GM18498 (cell line): ENCODE measurements at regions not wholly inside any gene's neighbourhood (a gene's known extent, or its start where the extent isn't known, plus 50 kb on each side); places are given as distances from the start of the nearest gene placed in this dataset.

ENCODE experiments used
- ATAC-seq: cut with Tn5 transposase; IDR thresholded peaks from one replicate; pipeline ENCODE4 v1.9.1; 2021; ENCODE audit warnings: mild to moderate bottlenecking, moderate library complexity; ENCODE audit not compliant: unreplicated experiment

DNA sequence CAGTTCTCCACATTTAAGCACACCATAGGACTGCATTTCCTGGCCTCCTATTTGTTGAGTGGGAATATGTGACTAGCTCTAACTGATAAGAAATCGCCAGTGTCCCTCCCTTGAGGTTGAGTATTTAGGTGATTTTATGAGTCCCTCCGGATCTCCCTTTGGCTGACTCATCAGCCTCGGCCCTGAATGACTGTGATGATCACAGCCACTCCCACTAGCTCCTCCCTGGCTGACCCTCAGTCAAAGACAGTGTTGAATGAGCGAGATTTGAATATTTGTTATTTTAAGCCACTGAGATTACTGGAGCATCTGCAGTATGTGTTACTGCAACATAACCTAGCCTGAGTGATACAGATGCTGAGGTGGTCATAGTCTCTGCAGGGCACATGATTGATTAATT lies 515.3 kb downstream of the EPHB1 start:
- ATAC-seq = no peak

DNA sequence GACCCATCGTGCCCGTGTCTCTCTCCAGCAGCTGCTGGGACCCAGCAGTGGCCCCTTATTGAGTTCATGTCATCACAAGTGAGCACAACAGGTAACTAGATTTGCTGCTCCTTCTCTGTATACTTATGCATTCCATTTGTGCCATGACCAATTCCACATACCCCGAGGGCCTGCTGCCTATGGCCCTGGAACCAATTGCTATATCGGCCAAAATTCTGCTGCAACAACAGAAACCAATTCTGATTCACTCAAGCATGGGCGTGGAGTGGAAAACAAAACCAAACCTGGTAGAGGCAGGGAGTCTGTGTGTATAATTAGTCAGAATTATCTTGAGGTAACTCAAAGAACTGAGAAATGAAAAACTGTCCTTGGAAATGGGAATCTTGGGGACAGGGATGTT lies 516.6 kb downstream of the EPHB1 start:
- ATAC-seq = no peak

DNA sequence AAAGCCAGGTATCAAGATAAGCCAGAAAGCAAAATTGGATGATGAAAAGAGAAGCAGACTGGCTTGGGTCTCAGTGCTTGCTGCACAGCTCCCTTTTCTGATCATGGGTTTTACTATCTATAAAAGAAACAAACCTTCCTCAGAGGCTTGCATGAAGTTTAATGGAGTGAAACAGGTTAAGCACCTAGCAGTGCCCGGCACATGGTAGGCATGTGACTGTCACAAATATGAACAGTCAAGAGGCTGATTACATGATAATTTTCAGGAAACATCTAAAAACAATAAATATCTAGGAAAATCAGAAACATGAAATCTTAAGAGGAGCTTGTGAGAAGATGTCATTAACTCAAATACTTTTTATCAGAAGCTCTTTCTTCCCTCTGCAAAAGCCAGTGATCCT lies 519.2 kb downstream of the EPHB1 start:
- ATAC-seq = no peak

DNA sequence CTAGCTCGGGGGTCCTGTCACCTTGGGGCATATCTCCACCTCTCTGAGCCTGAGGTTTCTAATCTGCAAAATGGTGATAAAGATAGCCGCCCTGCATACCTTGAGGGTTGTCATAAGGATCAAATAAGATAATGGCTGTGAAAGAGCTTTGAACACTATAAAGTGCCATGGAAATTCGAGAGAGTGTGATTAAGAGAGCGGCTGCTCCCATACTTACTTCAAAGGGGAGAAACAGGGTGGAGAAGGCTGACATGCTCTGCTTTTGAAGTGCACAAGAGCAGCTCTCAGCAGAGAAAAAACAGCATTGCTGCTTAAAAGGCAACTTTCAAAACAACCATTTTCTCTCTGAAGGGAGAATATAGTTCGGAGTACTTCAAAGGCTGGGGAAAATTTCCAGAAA lies 529.2 kb downstream of the EPHB1 start:
- ATAC-seq = no peak

GRCh38 chr3:135325096-135325495 lies 530.0 kb downstream of the EPHB1 start:
- no peak for ATAC-seq

DNA sequence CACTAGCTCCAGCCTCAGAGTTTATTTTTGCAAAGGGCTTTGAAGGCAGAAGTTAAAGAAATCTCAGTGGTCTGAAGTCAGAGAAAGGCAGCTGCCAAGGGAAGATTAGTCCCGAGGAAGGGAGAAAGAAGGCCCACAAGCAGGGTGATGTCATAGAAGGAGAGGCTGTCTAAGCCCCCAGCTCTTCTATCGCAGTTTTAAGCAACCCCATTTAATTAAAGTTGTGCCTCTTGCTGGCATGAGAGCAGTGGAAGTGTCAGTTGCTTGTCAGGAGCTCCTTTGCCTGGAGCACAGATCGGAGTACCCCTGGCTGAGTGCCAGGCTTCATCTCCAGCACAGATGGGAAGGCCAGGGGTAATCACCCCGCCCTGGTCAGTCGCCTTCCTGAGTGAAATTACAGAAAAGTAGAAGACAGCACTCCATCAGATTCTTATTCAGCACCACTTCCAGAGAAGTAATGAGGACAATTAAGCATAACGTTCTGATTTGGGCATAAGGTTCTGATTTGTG lies 530.7 kb downstream of the EPHB1 start:
- ATAC-seq = no peak

- ATAC-seq = no peak
Observed at GRCh38 chr3:135326851-135327250, 531.8 kb downstream of the EPHB1 start.

DNA sequence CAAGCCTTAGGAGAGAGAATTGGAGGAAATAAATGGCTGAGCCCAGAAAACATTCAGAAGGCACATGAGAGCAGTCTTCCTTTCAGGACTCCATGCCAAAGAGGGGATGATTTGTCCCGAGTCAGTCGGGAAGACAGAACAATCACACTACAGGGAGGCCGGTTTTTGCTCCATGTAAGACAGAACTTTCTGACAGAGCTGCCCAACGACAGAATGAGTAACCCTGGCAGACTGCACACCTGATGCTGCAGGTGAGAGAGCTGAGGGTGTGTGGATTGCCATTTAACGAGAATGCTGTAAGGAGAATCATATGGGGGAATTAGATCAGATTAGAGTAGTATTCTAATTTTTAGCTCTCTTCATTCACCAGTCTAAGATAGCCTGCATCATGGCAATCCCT lies 533.0 kb downstream of the EPHB1 start:
- ATAC-seq = no peak

- no peak for ATAC-seq
Observed at GRCh38 chr3:135329479-135329878, 534.4 kb downstream of the EPHB1 start.

DNA sequence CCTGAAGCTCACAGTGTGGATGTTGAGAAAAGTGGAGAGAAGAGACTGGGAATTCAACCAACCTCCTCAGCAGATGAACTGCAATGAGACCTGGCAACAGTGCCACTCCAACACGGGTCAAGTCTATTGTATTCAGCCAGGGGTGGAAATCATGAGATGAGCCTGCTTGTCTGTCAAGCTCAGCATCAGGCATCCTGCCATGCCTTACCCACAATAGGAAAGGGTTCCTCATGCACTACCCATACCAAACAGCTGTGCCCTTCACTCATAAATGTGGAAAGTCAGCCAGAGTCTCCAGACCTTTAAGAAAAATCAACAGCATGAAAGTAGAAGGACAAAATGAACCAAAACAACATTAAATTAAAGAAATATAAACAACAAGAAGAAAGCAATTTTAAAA lies 542.1 kb downstream of the EPHB1 start:
- ATAC-seq = no peak

- ATAC-seq = no peak
Observed at GRCh38 chr3:135348690-135349089, 553.6 kb downstream of the EPHB1 start.

DNA sequence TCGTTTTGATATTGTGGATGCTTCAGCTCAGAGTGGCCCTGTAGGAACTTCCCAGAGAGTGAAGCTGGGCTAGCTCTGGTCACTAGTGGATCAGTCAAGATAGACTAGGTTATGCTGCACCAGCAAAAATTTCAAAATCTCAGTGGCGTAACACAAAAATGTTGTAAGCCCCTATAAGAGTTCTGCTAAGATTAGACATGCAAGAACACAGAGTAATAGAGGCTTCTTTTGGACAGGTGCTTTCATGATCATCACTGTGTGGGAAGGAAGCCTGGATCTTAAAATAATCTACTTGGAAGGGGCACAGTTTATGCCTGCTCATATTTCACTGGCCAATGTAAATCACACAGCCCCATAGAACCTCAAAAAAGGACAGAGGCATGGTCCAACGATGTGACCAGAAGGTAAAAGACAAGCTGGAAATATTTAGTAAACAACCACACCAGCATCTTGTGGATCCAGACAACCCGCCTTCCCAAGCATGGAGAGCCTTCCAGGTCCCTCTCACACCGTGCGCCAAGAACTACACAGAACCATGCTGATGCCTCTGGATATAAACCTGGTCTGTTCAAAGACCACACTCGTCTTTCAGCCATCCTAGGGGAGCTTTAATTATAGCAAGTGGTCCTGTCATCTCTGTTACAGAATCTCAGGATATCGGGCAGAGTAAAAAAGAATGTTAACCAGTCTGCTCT lies 554.3 kb downstream of the EPHB1 start:
- ATAC-seq = no peak

DNA sequence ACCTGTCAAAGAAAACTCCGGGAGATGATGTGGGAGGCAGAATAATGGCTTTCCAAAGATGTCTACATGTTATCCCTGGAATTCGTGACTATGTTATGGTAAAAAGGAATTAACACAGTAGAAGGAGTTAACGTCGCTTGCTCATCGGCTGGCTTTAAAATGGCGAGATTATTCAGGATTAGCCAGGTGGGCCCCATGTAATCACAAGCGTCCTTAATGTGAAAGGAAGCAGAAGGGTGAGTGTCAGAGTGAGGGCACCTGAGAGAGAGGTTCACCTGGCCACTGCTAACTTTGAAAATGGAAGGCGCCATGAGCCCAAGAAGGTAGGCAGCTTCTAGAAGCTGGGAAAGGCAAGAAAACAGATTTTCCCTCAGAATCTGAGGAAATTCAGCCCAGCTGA lies 557.2 kb downstream of the EPHB1 start:
- no peak for ATAC-seq

DNA sequence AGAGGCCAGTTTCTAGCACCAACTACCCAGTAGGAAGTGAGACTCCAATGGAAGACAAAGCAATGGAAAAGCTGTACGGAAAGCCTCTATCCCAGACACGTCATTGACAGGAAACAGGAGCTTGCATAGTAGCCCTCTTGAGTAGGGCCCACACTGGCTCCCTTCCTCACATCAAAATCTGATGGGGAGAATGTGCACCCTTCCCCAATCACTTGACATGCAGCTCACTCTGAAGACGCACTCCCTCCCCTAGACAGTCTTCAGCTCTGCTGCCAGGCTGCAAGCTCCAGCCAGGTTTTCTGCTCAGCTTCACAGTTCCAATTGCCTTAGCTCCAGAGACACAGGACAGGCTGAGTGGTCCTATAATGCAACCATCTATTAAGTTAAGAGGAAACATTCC lies 567.8 kb downstream of the EPHB1 start:
- ATAC-seq = no peak

- ATAC-seq = no peak
Observed at GRCh38 chr3:135364676-135365075, 569.6 kb downstream of the EPHB1 start.

- no peak for ATAC-seq
Observed at GRCh38 chr3:135366816-135367215, 571.8 kb downstream of the EPHB1 start.

- no peak for ATAC-seq
Observed at GRCh38 chr3:135368316-135368715, 573.3 kb downstream of the EPHB1 start.

- no peak for ATAC-seq
Observed at GRCh38 chr3:135368781-135369180, 573.7 kb downstream of the EPHB1 start.

- no peak for ATAC-seq
Observed at GRCh38 chr3:135374571-135374970, 579.5 kb downstream of the EPHB1 start.

GRCh38 chr3:135382188-135382587 lies 583.3 kb upstream of the PPP2R3A start:
- no peak for ATAC-seq

GRCh38 chr3:135382621-135383020 lies 582.9 kb upstream of the PPP2R3A start:
- no peak for ATAC-seq

DNA sequence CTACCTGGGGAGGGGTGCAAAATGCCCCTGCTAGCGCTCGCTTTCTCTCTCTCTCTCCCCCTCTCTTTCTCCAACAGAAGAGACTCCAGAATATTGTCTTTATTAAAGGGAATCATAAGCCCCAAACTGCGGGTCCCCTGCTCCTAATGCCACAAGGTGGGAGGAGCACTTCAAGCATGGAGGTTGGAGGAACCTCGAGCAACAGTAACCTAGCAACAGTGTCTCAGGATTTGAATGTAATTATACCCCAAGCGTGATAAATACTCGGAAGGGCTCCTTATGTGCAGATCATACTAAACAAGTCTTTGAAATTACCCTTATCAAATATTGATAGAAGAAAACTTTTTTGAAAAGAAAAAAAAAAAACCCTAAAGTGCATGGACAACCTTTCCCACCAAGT lies 582.2 kb upstream of the PPP2R3A start:
- ATAC-seq = no peak

- ATAC-seq = no peak
Observed at GRCh38 chr3:135392151-135392550, 573.4 kb upstream of the PPP2R3A start.
